HS-5 (cell line): ENCODE measurements at regions not wholly inside any gene's neighbourhood (a gene's known extent, or its start where the extent isn't known, plus 50 kb on each side); places are given as distances from the start of the nearest gene placed in this dataset.

ENCODE experiments used
- DNase-seq: peaks from one replicate; pipeline ENCODE4 v3.0.0-alpha.2; 2012; ENCODE audit warnings: low read depth

DNA sequence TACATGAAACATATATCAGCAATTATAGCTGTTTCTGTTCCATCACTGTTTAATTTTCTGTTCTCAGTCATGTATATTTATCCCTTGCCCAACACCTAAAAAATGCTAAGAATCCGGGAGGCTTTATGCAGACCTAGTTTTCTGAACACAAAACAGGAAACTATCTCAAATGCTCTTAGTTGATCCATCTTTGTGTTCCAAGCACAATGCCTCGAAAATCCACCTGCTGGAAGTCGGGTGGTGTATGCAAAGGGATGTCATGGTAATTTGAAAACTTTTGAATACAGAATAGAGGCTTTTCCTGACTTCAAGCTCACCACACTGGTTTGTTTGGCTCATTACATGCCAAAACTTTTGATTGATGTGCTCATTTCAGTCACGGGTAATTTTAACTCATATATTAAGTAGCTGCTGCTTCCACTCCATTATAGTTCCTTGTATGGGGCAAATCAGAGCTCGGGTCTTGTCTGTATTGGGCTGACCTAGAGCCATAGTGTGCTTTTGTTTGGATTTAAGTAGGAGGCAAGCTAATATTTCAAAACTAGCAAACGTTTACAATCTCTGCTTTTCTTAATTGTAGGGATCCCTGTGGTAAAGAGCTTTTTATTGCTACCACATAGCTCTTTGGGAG is 646.5 kb upstream of the EPHA7 start:
- DNase-seq = no peak

DNA sequence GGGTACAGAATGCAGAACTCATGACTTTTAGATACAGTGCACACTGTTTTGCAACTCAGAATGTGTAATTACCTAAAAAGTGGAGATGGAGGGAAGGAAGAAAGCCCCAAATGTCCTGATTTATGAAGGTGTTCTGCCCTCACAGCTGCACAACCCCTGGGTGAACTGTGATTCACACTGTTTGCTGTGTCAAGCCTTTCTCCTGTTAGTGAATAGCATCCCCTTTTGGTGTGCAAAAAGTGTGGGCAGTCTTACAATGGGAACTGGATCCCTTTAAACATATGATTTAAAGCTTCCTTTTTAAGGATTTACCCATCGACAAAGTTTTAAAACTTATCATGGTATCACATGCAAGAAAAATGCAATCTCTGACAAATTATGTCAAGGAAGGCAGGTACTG is 633.4 kb upstream of the EPHA7 start:
- DNase-seq = no peak

DNA sequence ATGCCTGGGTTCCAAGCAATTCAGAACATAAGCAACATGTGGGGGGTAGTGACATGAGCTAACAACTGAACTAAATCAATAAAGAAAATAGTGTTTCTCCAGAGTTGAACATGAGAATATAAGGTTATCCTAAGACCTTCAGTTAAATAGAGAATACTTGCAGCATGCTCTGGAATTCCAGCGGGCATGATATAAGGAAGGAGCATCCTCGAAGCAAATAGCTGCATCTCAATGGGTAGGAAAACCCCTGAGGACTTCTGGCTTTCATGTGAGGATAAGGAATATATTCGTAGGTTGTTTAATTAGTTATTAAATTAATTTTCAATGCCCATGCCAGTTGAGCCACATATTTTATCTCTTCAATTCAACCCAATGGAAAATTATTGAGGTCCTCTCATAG is 631.2 kb upstream of the EPHA7 start:
- no peak for DNase-seq

DNA sequence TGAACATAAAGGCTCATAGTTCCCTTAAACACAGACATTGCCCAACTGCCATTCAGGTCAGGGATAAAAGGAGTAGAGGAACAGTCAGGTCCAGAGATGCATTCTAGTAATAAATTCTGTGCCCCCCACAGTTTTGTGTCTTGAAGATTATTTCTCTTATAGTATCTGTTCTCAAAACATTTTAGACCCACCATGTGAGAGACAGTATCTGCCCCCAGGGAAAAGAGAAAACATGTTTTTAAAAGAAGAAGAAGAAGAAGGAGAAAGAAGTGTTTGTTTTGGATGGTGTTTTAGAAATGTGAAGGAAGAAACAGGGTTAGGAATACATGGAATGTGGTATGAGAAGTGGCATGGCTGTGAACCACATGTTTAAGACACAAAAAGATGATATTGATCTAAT is 629.6 kb upstream of the EPHA7 start:
- no peak for DNase-seq

DNA sequence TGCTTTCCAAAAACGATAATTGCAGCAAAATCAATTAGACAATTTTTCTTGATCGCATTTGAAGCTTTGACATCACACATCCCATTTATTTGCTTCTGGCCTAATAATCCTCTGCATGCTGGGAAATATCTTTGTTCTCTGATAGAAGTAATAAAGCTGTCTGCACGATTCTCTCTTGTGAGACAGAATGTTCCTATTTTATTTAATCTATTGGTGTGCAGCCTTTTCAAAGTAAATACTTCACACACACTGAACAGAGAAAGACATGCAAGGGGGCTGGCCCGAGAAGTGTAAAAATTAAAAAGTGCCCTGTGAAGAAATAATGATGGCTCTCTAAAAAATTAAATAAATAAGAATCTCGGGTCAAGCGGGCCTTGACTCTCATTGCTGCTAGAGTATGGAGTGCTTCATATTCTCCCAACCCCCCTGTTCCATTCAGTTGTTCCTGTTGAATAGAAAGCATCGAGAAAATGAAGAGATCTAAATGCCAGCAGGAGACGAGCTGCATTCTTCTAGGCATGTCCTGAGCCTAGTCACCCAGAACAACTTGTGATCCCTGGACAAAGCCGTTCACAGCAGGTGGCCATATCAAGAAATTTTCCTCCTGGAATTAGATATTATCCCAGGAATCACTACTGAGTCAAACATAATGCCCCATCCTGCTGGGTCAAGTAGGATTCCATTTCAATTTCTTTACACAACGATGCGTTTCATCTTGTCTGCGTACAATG is 625.9 kb upstream of the EPHA7 start:
- no peak for DNase-seq

DNA sequence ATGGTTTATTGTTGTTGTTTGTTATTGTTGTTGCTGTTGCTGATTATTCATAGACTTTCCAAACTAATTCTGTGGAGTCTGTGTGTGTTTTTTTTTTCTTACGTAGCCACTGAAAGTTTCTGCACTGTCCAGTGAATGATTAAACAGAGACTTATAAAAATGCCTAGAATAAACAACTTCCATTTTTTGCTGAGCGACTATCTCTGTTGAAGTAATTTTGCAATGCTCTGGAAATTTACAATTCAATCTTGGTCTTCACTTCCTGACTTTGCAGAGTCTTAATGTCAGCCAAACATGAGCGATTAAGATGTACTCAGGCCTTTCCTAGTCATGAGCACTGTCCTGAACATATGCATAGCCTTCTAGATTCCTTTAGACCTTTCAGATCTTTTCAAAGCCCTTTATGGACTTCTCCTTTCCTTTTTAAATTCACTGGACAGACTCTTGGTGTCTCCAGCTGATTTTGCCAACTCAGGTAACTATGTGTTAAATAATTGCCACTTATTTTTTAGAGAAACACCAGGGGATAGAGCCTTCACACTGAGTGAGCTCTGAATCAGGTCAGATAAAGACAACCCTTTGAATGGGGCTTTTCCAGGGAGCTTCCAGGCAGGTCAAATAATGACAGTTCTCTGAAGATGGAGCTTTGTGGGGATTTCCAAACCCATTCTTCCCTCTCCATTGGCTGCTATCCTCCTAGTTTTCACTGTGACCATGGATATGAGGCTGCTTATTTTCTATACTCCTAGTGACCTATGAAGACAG is 622.8 kb upstream of the EPHA7 start:
- no peak for DNase-seq

DNA sequence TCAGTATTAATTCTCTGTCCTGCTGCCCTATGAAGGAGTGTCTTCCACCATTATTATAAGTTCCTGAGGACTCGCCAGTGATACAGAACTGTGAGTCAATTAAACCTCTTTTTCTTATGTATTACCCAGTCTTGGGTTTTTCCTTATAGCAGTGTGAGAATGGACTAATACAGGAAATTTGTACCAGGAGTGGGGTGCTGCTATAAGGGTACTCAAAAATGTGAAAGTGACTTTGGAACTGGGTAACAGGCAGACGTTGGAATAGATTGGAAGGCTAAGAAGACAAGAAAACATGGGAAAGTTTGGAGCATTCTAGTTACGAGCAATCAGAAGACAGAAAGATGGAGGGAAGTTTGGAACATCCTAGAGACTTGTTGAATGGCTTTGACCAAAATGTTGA is 616.7 kb upstream of the EPHA7 start:
- no peak for DNase-seq

DNA sequence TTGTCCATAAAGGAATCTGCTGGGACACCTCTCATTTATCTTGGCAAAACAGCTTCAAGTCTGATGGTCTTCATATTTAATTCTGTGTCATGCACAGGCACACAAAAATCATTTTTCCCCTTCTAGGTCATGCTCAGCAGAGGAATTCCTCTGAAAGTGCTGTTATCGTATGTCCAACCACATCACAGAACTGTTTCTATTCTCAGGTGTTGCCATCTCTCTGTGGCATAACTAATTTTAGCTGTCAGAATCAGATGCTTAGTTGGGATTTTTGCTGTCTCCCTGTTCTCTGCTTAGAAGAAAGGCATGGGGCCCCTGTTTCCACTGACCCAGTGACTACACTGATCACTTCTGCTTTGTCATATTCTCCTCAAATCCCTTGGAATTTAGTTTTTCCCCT is 608.0 kb upstream of the EPHA7 start:
- DNase-seq = no peak

DNA sequence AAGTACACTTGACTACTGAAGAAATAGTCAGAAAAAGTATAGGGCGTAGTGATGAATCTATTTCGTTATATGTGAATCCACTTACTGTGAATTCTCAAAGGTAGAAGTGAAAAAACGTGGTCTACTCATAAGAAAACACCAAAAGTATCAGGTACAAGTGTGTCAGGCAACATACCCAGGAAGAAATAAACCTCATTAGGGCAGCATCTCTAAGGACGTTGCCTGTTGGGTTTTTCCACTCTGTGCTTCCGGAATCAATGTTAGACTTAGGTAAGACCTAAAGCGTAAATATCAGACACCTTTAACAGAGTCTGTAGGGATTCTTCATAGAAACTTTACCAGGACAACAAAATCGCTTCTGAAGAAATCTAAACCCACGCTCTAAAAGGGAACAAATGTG is 607.2 kb upstream of the EPHA7 start:
- DNase-seq = no peak

DNA sequence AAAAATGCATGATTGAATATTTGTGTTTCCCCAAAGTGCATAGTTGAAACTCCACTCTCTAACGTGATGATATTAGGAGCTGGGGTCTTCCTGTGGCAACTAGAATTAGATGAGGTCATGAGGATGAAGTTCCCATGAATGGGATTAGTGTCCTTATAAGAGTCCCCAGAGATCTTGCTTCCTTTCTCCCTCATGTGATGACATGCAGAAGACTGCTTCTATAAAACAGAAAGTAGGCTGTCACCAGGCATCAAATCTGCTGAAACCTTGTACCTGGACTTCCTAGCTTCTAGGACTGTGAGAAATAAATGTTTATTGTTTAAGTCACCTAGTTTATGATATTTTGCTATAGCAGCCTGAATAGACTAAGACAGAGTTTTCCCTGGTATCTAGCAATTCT is 586.5 kb upstream of the EPHA7 start:
- no peak for DNase-seq

DNA sequence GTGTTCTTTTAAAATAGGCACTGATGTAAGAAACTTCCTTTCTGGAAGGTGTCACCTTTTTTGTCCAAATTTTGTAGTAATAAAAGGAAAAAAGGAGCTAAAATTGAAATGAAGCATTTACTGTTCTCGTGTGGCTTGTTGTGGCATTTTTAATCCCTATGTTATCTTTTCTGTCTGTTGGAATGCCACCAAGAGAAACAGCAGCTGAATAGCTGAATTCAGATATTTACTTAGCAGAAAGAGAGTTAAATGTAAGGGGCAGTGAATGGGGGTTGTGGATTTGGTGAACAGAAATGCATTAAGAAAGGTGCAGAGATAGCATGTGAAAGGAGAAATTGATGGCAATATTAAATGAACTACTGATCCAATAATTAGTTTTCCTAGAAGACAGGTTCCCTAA is 573.6 kb upstream of the EPHA7 start:
- DNase-seq = no peak

DNA sequence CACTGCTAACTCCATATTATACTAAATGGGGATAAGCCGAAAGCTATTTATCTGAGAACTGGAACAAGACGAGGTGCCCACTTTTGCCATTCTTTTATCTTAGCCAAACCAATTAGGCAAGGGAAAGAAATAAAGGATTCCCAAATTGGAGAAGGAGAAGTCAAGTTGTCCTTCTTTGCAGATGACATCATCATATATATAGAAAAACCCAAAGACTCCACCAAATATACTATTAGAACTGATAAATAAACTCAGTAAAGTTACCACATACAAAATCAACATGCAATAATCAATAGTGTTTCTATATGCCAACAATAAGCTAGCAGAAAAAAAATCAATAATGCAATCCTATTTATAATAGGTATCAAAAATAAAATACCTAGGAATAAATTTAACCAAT is 570.3 kb upstream of the EPHA7 start:
- DNase-seq = no peak

DNA sequence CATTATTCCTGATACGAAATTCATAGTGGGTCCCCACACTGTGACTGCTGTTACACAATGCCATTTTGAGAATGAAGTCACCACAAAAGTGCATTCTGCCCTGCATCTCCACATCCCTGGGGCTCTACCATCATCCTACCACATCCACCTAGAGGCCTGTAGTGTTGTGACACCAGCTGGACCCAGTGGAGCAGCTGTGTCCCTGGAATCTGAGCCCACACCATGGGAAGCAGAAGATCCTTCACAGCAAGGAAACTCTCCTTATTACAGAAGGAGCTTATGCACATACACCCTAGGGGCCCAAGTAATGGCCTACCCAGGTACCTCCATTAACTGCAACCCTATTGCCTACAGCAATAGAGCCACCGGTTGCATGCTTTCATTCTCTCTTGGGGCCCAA is 566.6 kb upstream of the EPHA7 start:
- DNase-seq = no peak

DNA sequence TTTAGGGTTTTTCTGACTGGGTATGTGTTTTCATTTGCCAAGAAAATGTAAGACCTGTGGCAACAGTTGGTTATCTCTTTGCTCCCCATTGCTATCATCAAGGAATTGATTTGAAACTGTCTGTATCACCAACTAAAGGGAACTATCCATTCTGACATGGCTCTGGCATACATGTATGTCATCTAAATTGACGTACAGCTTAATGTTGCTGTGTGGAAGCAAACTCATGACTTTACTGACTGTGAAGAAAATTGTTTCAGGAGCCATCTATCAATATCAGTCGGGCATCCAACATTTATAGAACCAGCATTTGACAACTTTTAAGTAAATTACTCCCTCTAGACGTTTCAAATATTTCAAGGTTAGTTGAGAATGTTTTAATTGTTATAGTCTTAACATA is 555.8 kb upstream of the EPHA7 start:
- DNase-seq = no peak

DNA sequence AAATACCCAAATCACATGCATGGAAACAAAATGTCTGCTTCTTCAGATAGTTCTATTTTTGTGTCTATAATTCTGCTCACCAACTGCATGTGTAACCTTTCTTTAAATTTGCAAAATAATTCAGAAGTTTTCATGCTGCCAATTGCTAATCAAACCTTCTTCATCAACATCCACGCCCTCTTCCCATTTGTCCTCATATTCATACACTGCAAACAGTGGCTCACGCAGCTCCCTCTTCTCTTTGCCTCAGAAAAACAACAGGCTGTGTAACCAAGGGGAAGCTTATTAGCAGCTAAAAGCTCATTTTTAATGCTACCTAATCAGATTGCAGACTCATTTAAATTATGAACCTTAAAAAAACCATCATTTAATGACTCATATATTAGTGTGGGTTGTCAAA is 555.0 kb upstream of the EPHA7 start:
- no peak for DNase-seq

DNA sequence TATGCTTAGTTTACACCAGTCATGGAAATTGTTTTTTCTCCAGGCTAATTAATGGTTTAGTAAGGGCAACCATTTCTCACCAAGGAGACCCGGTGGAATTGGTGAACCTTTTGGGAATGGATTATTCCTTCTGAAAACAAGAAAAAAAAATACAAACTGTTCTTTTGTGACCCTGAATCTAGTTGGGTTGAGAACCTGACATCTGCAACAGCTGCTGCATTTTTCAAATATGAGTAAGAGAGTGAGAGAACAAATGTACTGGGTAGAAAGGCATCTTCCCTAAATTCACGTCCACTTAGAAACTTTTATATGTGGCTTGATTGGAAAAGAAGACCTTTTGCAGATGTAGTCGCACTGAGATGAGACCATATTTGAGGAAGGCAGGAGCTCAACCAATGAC is 553.4 kb upstream of the EPHA7 start:
- no peak for DNase-seq

DNA sequence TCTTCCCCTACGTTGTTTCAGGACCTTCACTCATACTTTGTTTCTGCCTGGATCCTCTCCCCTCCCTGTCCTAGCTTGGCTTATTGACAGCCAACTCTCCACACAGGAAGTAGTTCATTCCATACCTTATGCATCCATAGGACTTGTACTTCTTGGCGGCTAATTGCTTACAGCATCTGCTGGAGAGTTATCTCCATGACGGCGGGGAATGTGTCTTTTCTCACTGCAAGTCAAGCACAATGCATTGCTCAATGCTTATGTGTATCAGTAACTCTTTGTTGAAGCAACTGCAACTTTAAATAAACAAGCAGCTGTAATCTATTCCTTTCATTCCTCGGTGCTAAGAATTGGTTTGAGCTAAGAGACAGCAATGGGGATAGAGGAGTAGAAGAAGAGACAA is 551.3 kb upstream of the EPHA7 start:
- DNase-seq = no peak

DNA sequence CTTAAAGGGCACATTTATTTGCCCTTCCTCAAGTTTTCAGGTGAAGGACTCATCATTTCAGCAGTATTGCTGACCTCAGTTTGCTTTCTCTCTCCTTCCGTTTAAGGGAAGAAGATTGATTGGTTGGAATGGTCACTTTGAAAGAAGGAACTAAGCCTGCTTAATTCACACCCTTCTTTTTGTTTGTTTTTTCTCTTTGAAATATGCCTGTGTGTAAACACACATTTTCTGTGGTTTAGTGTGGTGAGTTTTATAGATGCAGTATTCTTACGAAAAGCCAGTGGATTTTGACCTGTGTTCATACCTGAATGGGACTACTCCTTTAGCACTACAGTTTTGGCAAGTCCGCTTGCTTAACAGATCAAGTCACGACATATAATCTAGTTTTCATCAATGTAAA is 548.8 kb upstream of the EPHA7 start:
- DNase-seq = no peak

DNA sequence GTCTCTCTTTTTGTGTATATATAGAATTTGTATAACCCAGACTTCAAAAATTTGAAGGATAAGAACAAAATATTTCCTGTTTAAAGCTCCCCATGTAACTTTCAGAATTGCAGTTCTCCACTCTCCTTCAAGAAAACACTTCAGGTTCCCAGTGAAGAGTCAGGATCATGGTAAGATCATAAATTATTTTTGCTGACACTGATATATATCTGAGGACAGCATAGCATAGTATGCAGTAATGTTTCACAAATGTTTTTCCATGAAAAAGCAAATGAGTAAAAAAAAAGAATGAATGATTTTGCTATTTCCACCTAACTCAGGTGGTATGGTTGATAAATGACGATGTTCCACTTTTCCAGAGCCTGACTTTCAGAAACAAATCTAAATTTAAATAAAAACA is 545.6 kb upstream of the EPHA7 start:
- DNase-seq = no peak

DNA sequence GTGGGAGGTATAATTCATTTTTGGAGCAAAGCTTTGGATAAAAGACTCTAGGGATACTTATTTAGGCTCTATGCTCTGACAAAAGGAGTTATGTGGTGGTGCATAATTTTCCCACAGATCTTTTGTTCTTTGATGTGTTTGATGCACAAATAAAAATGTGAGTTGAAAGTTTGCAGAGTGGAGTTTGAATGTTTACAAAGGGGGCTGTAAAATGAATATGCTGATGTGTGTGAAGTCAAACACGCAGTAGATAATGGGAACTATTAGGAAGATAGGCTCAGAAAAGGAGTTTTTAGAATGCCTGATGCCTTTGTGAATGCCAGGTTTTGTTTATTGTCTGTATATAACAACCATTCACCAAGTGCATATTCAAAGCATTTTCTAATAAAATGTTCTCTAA is 545.0 kb upstream of the EPHA7 start:
- no peak for DNase-seq

DNA sequence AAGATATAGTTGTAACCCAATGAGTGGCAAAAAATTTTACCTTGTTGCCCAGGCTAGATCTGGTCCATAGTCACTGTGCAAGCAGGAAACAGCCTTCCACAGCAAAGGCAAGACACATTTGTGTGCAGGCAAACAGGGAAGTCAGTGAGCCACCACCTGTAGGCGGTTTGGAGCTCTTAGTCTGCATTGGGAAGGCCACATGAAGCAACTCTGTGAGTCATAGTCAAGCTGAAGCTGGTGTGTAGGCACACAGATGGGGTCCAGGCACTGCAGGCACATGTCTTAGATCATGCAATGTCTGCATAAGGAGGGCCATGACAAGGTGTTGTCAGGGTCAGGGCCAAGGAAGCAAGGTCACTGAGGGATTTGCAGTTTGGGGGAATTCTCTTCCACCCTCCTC is 543.2 kb upstream of the EPHA7 start:
- DNase-seq = no peak

DNA sequence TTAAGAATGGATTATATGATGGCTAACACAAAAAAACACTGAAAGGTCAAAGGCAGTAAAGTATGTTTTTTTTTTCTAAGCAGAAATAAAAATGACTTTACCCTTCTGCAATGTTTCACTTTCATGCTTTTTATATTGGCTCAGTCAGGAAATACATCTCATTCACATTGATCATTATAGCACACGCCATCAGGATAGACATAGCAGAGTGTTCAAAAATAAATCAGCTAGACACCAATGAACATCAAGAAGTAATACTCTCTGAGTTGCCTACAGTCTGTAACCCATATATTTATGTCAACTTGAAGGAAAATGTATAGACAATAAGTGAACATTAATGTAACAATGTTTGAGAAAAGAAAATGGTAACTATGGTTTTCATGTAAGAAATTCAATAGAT is 535.2 kb upstream of the EPHA7 start:
- DNase-seq = no peak

DNA sequence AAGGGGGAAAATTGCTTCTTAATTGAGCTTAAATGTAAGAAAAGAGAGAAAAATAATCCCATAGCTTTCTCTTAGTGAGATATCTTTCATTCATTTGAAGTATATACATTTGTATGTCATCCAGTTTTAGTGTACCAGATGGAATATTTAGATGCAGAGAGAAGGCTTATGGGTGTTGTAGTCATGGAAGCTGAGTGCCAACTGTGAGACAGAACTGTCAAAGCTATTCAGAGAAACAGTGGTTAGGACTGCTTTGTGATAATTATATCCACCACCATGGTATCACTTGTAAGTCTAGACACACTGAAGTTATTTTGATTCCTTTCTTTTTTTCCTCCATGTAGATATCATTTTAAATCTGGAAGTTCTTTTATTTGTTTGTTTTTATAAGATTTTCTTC is 524.3 kb upstream of the EPHA7 start:
- no peak for DNase-seq

DNA sequence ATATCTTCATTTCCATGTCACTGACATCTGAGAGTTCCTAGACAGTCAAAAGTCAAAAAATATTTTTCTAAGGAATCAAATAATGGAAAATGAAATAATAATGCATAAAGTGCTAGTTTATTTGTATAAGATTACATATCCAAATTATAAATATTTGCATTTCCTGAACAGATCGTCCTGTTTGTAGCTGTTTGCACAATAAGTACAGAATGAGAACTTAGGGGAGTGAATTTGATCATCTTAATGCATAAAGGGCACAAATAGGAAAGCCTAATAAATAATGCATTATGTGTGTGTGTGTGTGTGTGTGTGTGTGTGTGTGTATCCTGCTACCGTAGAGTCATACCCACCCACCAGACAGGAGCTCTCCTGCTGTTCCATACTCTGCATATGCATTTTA is 521.0 kb upstream of the EPHA7 start:
- DNase-seq = no peak
